ENCODE measurements at regions not wholly inside any gene's neighbourhood (a gene's known extent, or its start where the extent isn't known, plus 50 kb on each side); places are given as distances from the start of the nearest gene placed in this dataset.

GRCh38 chr7:16135658-16136057 lies 285.7 kb downstream of the CRPPA start:
- no peak for TF ChIP-seq CTCF (IDR thresholded peaks at IDR 0.05; ENCODE audit: insufficient read depth, low read depth, low read length)
- no peak for TF ChIP-seq EZH2 (IDR thresholded peaks at IDR 0.05; ENCODE audit: insufficient read depth, low read length)

All from astrocyte (in vitro differentiated cells and primary cell).